ENCODE measurements at regions not wholly inside any gene's neighbourhood (a gene's known extent, or its start where the extent isn't known, plus 50 kb on each side); places are given as distances from the start of the nearest gene placed in this dataset.

DNA sequence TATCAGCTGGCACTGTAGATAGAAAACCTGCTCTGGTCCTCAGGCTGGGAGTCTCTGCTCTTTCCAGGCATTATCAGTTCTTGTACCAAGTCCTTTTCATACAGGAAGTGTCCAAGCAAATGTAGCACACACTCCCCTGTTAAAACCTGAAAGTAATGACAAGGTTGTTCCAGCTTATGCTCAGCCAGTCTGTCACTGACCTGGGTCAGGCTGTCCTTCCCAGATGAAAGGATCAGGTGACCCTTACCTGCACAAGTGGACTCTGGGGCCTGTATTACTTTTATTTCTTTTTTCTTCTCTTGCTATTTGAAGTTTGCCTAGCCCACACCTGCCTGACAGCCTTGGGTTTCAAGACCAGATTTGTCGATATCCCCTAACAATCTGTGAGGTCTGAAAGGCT, 156.3 kb upstream of the SESN3 start:
- ChIA-PET POLR2A (no interaction called here), CTCF (interaction anchor here (1.4 kb wide), 1 partner anchor 16 kb away, joined by 3 read pairs; no protein-coding TSS in a partner anchor)
- H3K9me3 Mint-ChIP-seq (ENCODE audit: insufficient read depth), result no peaks in the 10 kb centered on the region
- Histone ChIP-seq H3K9me3 (ENCODE audit: control extremely low read depth in 1 of 3, control insufficient read depth in 2 of 3, insufficient read depth in 1 of 3, low read length in 2 of 3) (no peaks in the 10 kb centered on the region), H4K20me1 (ENCODE audit: control insufficient read depth, insufficient read depth, low read length, poor library complexity, severe bottlenecking) (no peaks in the 10 kb centered on the region), H3K4me2 (replicated peaks; ENCODE audit: low read depth, low read length, poor library complexity, severe bottlenecking) (no peak overlapping the region), H3K27me3 (replicated peaks in 1 of 4; ENCODE audit: control extremely low read depth in 1 of 4, control insufficient read depth in 3 of 4, insufficient read depth in 4 of 4, low read length in 3 of 4) (no peaks in the 10 kb centered on the region), H2AFZ (ENCODE audit: insufficient read depth, low read depth, low read length, poor library complexity, severe bottlenecking) (no peak overlapping the region), H3K36me3 (replicated peaks in 1 of 2; ENCODE audit: control extremely low read depth in 1 of 2, control insufficient read depth in 1 of 2, extremely low read depth in 1 of 2, insufficient read depth in 2 of 2, low read length in 1 of 2) (no peaks in the 10 kb centered on the region), H3K4me1 (ENCODE audit: control insufficient read depth in 2 of 2, insufficient read depth in 2 of 2, low read length in 2 of 2) (no peaks in the 10 kb centered on the region), H3K4me3 (ENCODE audit: control extremely low read depth in 1 of 5, extremely low read depth in 1 of 5, insufficient read depth in 1 of 5, low read depth in 2 of 5, low read length in 4 of 5) (no peak overlapping the region), H3K27ac (ENCODE audit: low read length in 2 of 2) (no peak overlapping the region), H3K9ac (ENCODE audit: low read length) (no peak overlapping the region), H3K79me2 (ENCODE audit: control insufficient read depth, insufficient read depth, low read length) (no peaks in the 10 kb centered on the region)
- no CpG with 5 or more reads among the region's 1 CpG for WGBS (ENCODE audit: insufficient coverage)
- no peak overlapping the region for H3K27ac Mint-ChIP-seq
- no peaks in the 10 kb centered on the region for H3K4me1 Mint-ChIP-seq
- intact Hi-C loops (cut with micrococcal nuclease), result no loop called here
- no peaks in the 10 kb centered on the region for H3K27me3 Mint-ChIP-seq
- H3K4me3 Mint-ChIP-seq, result no peak overlapping the region
- TF ChIP-seq EZH2 (IDR thresholded peaks at IDR 0.05; ENCODE audit: borderline replicate concordance, insufficient read depth, low read depth, low read length, poor library complexity, severe bottlenecking), result no peak
- TF ChIP-seq, protein P1, sequence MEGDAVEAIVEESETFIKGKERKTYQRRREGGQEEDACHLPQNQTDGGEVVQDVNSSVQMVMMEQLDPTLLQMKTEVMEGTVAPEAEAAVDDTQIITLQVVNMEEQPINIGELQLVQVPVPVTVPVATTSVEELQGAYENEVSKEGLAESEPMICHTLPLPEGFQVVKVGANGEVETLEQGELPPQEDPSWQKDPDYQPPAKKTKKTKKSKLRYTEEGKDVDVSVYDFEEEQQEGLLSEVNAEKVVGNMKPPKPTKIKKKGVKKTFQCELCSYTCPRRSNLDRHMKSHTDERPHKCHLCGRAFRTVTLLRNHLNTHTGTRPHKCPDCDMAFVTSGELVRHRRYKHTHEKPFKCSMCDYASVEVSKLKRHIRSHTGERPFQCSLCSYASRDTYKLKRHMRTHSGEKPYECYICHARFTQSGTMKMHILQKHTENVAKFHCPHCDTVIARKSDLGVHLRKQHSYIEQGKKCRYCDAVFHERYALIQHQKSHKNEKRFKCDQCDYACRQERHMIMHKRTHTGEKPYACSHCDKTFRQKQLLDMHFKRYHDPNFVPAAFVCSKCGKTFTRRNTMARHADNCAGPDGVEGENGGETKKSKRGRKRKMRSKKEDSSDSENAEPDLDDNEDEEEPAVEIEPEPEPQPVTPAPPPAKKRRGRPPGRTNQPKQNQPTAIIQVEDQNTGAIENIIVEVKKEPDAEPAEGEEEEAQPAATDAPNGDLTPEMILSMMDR (IDR thresholded peaks at IDR 0.05), result no peak
- DNase-seq, result no peak
- no peak for ATAC-seq (ENCODE audit: low read depth)

DNA sequence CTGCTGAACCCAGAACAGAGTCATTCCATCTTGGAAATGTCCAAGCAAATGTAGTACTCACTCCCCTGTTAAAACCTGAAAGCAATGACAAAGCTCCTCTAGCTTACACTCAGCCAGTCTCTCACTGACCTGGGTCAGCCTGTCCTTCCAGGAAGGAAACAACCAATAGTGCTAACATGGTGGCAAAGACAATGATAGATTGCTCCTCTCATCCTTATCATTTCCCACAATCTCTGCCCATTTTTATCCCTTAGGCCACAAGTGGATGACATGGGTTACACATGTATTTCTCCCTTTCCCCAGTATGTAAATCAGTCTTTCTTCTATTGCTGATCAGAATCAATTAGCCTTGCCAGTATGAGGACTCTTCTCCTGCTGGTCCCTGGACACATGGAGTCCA, 154.6 kb upstream of the SESN3 start:
- H3K27ac Mint-ChIP-seq, result no peak overlapping the region
- H3K9me3 Mint-ChIP-seq (ENCODE audit: insufficient read depth), result no peaks in the 10 kb centered on the region
- ChIA-PET POLR2A (no interaction called here), CTCF (no interaction called here)
- no peak overlapping the region for H2AFZ ChIP-seq (ENCODE audit: insufficient read depth, low read depth, low read length, poor library complexity, severe bottlenecking)
- H3K4me2 ChIP-seq (replicated peaks; ENCODE audit: low read depth, low read length, poor library complexity, severe bottlenecking), result no peak overlapping the region
- no peak overlapping the region for H3K4me3 Mint-ChIP-seq
- no peaks in the 10 kb centered on the region for H4K20me1 ChIP-seq (ENCODE audit: control insufficient read depth, insufficient read depth, low read length, poor library complexity, severe bottlenecking)
- peaks cover 2% of the 10 kb centered on the region for H3K27me3 Mint-ChIP-seq
- no peaks in the 10 kb centered on the region for H3K9me3 ChIP-seq (ENCODE audit: control extremely low read depth in 1 of 3, control insufficient read depth in 2 of 3, insufficient read depth in 1 of 3, low read length in 2 of 3)
- TF ChIP-seq, protein P1 (IDR thresholded peaks at IDR 0.05), result no peak
- no peak for TF ChIP-seq EZH2 (IDR thresholded peaks at IDR 0.05; ENCODE audit: borderline replicate concordance, insufficient read depth, low read depth, low read length, poor library complexity, severe bottlenecking)
- H3K27ac ChIP-seq (ENCODE audit: low read length in 2 of 2), result no peak overlapping the region
- no peaks in the 10 kb centered on the region for H3K4me1 Mint-ChIP-seq
- no peaks in the 10 kb centered on the region for H3K27me3 ChIP-seq (replicated peaks in 1 of 4; ENCODE audit: control extremely low read depth in 1 of 4, control insufficient read depth in 3 of 4, insufficient read depth in 4 of 4, low read length in 3 of 4)
- intact Hi-C loops (cut with micrococcal nuclease), result no loop called here
- no peaks in the 10 kb centered on the region for H3K79me2 ChIP-seq (ENCODE audit: control insufficient read depth, insufficient read depth, low read length)
- ATAC-seq (ENCODE audit: low read depth) (no peak), DNase-seq (no peak)
- no peak overlapping the region for H3K9ac ChIP-seq (ENCODE audit: low read length)
- H3K4me1 ChIP-seq (ENCODE audit: control insufficient read depth in 2 of 2, insufficient read depth in 2 of 2, low read length in 2 of 2), result no peaks in the 10 kb centered on the region
- no peaks in the 10 kb centered on the region for H3K36me3 ChIP-seq (replicated peaks in 1 of 2; ENCODE audit: control extremely low read depth in 1 of 2, control insufficient read depth in 1 of 2, extremely low read depth in 1 of 2, insufficient read depth in 2 of 2, low read length in 1 of 2)
- H3K4me3 ChIP-seq (ENCODE audit: control extremely low read depth in 1 of 5, extremely low read depth in 1 of 5, insufficient read depth in 1 of 5, low read depth in 2 of 5, low read length in 4 of 5), result no peak overlapping the region

All from B cell (primary cell).